ENCODE measurements at regions not wholly inside any gene's neighbourhood (a gene's known extent, or its start where the extent isn't known, plus 50 kb on each side); places are given as distances from the start of the nearest gene placed in this dataset.

GRCh38 chr6:27758491-27758890, 153.7 kb downstream of the OR2B2 start:
- no peak for TF ChIP-seq CTCF (IDR thresholded peaks at IDR 0.05; ENCODE audit: low read depth, low read length, missing control alignments)
- DNase-seq (ENCODE audit: extremely low read depth, low read depth): no peak
- H3K4me3 ChIP-seq (replicated peaks; ENCODE audit: low read depth, low read length): no peak overlapping the region

- DNase-seq (ENCODE audit: extremely low read depth, low read depth): no peak
- TF ChIP-seq CTCF (IDR thresholded peaks at IDR 0.05; ENCODE audit: low read depth, low read length, missing control alignments): no peak
- peak overlapping the region; percentile 39 for H3K4me3 ChIP-seq (replicated peaks; ENCODE audit: low read depth, low read length)
Observed at GRCh38 chr6:27757307-27757706, 154.9 kb downstream of the OR2B2 start.

- no peak for DNase-seq (ENCODE audit: extremely low read depth, low read depth)
- no peak overlapping the region for H3K4me3 ChIP-seq (replicated peaks; ENCODE audit: low read depth, low read length)
- TF ChIP-seq CTCF (IDR thresholded peaks at IDR 0.05; ENCODE audit: low read depth, low read length, missing control alignments): no peak
Observed at GRCh38 chr6:27755768-27756167, 156.4 kb downstream of the OR2B2 start.

- TF ChIP-seq CTCF (IDR thresholded peaks at IDR 0.05; ENCODE audit: low read depth, low read length, missing control alignments): no peak
- H3K4me3 ChIP-seq (replicated peaks; ENCODE audit: low read depth, low read length): peak overlapping the region; percentile 75
- DNase-seq (ENCODE audit: extremely low read depth, low read depth): no peak
Observed at GRCh38 chr6:27754408-27754782, 157.8 kb downstream of the OR2B2 start.

- DNase-seq (ENCODE audit: extremely low read depth, low read depth): peak; percentile 86
- no peak for TF ChIP-seq CTCF (IDR thresholded peaks at IDR 0.05; ENCODE audit: low read depth, low read length, missing control alignments)
- peak overlapping the region; percentile 75 for H3K4me3 ChIP-seq (replicated peaks; ENCODE audit: low read depth, low read length)
Observed at GRCh38 chr6:27753668-27754407, 158.4 kb downstream of the OR2B2 start.

GRCh38 chr6:27752038-27752885, 159.9 kb downstream of the OR2B2 start:
- H3K4me3 ChIP-seq (replicated peaks; ENCODE audit: low read depth, low read length): peak overlapping the region; percentile 75
- peak; percentile 67 for DNase-seq (ENCODE audit: extremely low read depth, low read depth)
- TF ChIP-seq CTCF (IDR thresholded peaks at IDR 0.05; ENCODE audit: low read depth, low read length, missing control alignments): peak; percentile 54

Data from HFF-Myc (cell line).